ENCODE measurements at regions not wholly inside any gene's neighbourhood (a gene's known extent, or its start where the extent isn't known, plus 50 kb on each side); places are given as distances from the start of the nearest gene placed in this dataset.

- TF ChIP-seq POLR2A (IDR thresholded peaks at IDR 0.05) = no peak
- TF ChIP-seq, protein P1, sequence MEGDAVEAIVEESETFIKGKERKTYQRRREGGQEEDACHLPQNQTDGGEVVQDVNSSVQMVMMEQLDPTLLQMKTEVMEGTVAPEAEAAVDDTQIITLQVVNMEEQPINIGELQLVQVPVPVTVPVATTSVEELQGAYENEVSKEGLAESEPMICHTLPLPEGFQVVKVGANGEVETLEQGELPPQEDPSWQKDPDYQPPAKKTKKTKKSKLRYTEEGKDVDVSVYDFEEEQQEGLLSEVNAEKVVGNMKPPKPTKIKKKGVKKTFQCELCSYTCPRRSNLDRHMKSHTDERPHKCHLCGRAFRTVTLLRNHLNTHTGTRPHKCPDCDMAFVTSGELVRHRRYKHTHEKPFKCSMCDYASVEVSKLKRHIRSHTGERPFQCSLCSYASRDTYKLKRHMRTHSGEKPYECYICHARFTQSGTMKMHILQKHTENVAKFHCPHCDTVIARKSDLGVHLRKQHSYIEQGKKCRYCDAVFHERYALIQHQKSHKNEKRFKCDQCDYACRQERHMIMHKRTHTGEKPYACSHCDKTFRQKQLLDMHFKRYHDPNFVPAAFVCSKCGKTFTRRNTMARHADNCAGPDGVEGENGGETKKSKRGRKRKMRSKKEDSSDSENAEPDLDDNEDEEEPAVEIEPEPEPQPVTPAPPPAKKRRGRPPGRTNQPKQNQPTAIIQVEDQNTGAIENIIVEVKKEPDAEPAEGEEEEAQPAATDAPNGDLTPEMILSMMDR (IDR thresholded peaks at IDR 0.05) = no peak
- TF ChIP-seq EP300 (IDR thresholded peaks at IDR 0.05) = no peak
Measured at GRCh38 chr9:118961857-118962256, 407.4 kb downstream of the BRINP1 start.
